ENCODE measurements at regions not wholly inside any gene's neighbourhood (a gene's known extent, or its start where the extent isn't known, plus 50 kb on each side); places are given as distances from the start of the nearest gene placed in this dataset.
"Not testable (repeated sequence)": the region's sequence is repeated elsewhere in the genome, so short reads cannot be mapped to it uniquely, and the experiment has no call there.

- TF ChIP-seq, protein P1, sequence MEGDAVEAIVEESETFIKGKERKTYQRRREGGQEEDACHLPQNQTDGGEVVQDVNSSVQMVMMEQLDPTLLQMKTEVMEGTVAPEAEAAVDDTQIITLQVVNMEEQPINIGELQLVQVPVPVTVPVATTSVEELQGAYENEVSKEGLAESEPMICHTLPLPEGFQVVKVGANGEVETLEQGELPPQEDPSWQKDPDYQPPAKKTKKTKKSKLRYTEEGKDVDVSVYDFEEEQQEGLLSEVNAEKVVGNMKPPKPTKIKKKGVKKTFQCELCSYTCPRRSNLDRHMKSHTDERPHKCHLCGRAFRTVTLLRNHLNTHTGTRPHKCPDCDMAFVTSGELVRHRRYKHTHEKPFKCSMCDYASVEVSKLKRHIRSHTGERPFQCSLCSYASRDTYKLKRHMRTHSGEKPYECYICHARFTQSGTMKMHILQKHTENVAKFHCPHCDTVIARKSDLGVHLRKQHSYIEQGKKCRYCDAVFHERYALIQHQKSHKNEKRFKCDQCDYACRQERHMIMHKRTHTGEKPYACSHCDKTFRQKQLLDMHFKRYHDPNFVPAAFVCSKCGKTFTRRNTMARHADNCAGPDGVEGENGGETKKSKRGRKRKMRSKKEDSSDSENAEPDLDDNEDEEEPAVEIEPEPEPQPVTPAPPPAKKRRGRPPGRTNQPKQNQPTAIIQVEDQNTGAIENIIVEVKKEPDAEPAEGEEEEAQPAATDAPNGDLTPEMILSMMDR (conservative IDR thresholded peaks at IDR 0.05; ENCODE audit: low read length): not testable (repeated sequence)
- not testable (repeated sequence) for TF ChIP-seq EZH2phosphoT487 (IDR thresholded peaks at IDR 0.05; ENCODE audit: borderline replicate concordance, low read depth, low read length)
Measured at GRCh38 chr2:111460901-111461300, 340.2 kb downstream of the BCL2L11 start.
